Tongue (tissue), 1 donor: ENCODE measurements at regions not wholly inside any gene's neighbourhood (a gene's known extent, or its start where the extent isn't known, plus 50 kb on each side); places are given as distances from the start of the nearest gene placed in this dataset.

Experiments used
- DNase-seq: peaks from one replicate; pipeline ENCODE4 v3.0.0-alpha.2; 2015

DNA sequence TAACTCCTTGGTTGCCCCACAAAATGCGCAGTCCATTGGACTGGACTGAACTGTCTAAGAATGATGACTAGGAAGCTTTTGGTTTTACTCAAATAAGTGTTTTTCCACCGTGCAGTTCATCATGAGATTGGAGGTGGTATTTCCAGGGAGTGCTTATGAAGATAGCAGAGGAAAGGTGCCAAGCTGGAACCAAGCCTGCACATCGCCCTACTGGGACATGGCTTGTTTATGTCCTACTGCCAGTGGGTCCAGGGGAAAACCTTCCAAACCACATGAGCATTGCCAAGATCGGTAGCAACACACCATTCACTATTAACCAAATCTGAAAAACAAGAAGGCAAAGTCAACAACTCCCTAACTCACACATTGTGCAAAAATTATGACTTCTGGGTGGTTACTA is 54.7 kb upstream of the DSCAM start:
- DNase-seq: no peak

DNA sequence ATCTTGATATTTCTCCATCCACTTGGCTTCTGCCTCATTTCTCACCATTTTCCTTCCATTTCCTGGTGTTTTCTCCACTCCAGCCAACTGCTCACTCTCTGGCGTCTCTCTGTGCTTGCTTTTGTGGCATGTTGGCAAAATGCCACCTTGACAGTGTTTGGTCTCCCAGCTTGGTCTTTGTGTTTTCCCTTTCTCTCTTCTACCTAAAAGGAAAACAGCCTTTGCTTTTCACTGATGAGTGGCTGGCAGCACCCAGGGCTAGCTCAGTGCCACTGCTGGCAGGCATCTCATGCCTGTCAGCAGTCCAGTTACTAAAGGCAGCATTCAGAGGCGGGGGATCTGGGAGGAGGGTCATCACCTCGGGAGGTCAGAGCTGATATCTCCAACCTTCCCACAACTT is 55.3 kb upstream of the DSCAM start:
- peak; percentile 19 for DNase-seq

DNA sequence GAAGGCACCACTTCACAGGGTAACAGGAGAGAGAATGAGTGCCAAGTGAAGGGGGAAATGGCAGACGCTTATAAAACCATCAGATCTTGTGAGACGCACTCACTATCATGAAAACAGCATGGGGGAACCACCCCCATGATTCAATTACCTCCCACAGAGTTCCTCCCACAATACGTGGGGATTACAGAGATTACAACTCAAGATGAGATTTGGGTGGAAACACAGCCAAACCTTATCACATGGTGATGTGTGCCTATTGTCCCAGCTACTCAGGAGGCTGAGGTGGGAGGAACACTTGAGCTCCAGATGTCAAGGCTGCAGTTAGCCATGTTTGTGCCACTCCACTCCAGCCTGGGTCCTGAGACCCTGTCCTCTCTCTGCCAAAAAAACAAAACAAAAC is 56.0 kb upstream of the DSCAM start:
- no peak for DNase-seq

DNA sequence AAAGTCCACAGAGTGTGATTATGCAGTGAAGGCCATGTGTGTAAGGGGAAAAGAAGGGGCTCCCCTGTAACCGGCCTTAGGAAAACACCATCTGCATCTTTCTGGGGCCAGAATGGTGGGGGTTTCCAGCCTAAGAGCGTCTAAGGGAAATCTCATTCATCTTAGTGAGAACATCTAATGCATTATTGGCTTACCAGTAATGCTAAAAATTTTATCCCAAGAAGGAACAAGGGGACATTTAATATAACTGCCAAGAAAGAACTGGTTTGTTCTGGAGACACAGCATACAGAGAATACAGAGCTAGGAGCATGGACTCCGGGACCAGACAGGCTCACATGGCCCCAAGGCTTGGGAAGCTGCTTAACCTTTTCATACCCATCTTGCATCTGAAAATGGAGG is 58.3 kb upstream of the DSCAM start:
- no peak for DNase-seq

DNA sequence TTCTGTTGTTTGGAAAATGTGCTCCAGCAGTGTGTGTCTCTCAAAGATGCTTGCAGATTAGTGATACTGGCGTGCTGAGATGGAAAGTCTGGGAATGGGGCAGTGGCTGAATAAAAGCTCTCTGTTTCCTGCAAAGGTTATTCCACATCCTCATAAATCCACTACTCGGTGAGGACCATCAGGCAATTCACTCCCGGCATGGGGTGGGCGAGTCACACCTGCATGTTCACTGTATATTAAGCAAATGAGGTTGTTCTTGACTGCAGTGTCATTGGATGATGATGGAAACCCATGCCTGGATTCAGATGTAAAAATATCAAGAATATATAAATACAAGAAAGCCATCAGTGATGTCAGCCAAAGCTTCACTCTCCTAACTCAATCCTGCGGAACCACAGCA is 65.4 kb upstream of the DSCAM start:
- DNase-seq: no peak

DNA sequence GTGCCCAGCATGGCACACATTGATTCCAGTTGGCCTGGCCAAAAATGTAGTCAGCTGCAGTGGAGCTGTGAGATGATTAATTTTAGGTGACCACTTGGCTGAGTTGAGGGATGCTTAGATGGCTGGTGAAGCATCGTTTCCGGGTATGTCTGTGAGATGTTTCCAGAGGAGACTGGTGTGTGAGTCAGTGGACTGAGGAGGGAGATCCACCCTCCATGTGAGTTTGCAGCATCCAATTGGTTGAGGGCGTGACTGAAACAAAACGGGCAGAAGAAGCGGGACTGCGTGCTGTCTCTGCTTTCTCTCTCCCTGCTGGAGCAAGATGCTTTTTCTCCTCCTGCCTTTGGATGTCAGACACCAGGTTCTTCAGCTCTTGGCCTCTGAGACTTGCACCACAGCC is 68.2 kb upstream of the DSCAM start:
- DNase-seq: no peak

DNA sequence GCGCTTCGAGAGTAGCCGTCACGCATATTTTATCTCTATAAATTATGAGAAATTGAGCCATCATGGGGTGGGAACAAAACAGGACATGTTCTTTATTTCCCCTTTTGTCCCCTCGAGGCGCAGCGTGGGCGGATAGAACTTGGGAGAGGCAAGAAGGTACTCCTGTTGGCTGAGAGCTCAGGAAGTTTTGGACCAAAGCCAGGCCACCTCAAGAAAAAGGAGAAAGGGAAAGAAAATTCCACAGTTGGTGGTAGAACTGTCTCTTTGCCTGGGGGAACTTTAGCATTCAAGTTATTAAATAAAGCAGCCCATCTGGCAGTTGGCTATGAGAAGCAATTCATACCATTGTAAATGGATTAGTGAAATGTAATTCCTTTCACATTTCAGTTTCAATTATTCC is 76.4 kb upstream of the DSCAM start:
- peak; percentile 30 for DNase-seq

DNA sequence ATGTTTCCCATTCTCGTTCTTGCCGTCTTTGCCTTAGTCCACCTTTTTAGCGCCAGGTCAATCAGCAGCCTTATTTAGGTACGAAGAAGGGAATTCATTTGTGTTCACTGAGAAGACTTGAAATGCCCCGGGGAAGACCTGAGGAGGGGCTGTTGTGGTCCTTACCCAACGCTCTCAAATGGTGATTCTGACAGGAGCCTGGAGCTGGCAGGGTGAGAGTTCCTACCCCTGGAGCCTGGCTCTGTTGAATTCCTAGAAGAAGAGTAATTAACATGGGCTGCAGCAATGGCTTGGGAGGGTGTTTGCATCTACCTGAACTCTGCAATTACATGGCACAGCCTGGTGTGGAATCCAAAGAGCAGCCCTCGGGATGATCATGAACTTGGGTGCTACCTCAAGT is 76.9 kb upstream of the DSCAM start:
- DNase-seq: no peak

DNA sequence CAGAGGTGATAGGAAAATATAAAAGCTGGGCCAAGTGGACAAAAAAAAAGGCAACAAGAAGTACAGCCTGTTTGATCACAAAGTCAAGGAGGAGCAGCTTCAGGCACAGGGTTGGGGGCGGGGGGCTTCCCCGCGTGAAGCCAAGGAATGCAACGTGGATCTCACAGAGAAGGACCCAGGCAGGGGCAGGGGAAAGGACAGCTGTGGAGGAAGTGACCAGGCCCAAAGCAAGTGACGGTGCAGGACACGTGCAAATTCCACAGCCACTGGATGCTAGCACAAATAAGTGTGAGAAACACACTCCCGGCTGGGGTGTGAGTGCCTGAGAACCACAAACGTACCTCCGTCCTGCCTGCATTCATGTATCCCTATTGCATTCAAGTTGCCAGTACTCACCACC is 77.7 kb upstream of the DSCAM start:
- DNase-seq: no peak

DNA sequence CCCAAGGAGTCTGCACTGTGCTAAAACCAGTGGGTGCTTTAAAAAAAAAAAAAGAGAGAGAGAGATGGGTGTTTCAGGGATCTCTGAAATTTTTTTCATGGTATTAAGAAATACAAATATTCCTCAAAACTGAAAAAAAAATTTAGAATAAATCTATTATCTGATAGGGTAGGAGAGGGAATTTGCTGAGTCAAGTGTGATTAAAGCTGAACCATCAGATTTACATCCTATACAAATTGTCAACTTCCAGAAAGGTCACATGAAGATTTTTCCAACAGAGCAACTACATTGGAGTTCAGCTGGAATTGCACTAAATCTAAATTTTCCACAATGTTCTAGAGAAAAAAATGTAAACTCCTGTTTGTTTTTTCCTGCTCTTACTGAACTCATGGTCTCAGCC is 79.3 kb upstream of the DSCAM start:
- DNase-seq: no peak

DNA sequence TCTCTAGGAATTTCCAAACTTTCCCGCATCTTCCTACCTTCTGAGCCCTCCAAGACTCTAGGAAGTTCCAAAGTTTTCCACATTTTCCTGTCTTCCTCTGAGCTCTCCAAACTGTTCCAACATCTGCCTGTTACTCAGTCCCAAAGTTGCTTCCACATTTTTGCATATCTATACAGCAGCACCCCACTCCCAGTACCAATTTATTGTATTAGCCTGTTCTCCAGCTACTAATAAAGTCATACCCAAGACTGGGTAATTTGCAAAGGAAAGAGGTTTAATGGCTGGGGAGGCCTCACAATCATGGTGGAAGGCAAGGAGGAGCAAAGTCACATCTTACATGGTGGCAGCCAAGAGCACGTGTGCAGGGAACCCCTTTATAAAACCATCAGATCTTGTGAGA is 82.9 kb upstream of the DSCAM start:
- no peak for DNase-seq

DNA sequence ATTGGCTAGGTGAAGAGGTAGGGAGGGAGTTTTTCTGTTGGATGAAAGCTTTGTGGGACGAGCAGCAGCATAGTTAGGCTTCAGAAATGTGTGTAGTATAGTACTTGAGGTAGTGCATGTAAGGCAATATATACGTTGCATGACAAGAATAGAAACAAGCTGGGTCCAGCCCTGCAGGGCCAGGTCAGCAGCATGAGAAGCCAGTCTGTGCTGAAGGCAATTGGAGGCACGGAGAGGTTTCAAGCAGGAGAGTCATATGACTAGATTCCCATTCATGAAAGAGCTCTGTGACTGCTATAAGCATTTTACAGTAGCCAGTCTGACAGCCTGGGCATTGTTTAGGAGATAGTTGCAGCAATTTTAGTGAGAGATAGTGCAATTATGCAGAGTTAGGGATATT is 84.2 kb upstream of the DSCAM start:
- DNase-seq: no peak

DNA sequence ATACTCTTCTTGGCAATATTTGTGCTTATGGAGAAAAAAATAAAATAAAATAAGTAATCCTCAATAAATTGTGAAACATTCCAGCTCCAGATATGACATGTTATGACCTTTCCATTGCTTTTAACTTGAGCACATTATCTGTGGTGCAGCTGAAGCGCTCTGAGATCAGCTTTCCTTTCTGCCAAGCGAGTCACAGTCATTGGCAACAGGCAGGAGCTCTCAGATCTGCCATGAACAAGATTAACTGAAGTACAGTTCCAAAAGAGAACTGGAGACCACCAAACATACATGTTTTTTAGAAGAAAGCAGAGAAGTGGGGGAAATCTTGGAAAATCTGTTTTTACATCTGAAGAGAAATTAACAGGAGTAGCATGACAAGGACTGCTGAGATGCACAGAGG is 89.2 kb upstream of the DSCAM start:
- DNase-seq: peak; percentile 16

DNA sequence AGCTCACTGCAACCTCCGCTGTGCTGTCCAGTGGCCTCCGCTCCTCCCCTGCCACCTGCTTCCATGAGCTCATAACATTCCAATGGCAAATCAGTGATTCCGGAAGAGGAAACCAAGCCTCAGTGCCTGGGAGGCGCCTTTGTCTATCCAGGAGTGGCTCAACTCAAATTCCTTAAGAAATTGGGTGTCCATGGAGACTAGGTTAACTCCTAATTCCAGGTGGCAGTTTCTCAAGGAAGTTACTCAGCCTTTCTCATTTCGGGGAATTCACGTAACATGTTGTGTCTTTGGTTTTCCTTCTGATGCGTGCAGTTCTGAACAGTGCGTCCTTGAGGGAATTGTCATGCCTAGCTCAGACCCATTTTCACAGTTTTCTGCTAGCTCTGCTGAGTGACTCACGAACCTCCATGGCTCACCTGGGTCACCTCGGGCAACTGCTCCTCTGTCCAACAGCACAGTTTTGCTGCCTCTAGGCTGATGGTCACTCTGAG is 89.9 kb upstream of the DSCAM start:
- DNase-seq: peak; percentile 22

DNA sequence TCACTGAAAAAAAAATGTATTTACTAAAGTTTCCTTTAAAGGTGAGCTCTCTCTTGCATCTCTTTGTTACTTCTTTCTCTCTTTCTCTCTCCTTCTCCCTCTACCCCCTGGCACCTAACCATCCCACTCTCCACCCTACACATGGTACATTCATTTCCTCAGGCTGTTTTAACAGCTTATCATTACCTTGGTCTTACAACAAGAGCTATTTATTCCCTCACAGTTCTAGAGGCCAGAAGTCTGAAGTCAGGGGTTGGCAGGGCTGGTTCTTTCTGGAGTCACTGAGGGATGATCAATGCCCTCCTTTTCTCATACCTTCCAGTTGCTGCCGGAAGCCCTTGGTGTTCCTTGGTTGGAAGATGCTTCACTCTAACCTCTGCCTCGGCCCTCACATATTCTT is 91.1 kb upstream of the DSCAM start:
- no peak for DNase-seq

DNA sequence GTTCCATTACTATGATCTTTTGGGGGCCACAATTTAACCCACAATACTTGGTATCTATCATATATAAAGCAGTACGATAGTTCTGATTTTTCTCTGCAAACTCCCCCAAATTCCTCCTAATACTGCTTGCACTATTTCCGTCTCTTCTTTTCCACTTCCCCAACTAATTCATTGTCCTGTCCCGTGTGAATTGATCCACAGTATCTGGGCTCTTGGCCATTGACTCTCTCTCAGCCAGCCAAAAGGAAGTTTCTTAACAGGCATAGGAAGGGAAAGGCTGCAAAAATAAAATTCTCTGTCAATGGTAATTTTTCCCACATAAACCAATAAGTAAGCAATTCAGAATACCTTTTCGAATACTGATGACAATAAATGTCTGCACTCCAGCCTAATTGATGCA is 91.7 kb upstream of the DSCAM start:
- peak; percentile 18 for DNase-seq

DNA sequence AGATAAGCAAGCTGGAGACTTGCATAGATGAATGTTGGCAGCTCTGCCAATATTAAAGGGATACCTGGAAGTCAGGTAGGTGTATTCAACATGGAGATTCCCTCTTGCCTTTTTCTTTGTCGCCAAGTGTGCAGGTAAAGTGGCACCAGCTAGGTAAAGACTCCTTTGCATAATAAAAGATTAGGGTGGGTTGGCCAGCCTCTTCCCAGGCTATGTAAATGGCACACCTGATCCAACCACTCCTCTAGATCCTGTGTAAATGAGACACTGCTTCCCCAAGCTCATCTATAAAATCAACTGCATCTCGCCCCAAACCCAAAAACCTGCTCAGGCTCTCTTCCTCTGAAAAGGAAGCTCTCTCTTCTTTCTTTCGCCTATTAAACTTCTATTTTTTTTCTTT is 100.8 kb upstream of the DSCAM start:
- DNase-seq: no peak

DNA sequence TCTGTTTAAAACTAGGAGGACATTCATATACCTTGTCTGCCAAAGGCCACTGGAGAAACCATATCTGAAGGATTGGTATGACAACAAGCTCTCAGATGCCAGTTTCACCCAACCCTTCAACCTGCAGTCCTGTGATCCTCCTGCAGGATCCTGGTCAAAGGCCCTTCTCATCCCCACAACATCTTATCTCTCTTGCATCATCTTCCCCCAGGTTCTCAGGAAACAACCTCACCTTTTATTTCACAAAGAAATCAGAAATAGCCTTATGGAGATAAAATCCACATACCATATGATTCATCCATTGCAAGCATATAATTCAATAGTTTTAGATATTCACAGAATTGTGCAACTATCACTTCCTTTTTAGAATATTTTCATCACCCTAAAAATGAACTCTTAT is 104.0 kb upstream of the DSCAM start:
- no peak for DNase-seq

DNA sequence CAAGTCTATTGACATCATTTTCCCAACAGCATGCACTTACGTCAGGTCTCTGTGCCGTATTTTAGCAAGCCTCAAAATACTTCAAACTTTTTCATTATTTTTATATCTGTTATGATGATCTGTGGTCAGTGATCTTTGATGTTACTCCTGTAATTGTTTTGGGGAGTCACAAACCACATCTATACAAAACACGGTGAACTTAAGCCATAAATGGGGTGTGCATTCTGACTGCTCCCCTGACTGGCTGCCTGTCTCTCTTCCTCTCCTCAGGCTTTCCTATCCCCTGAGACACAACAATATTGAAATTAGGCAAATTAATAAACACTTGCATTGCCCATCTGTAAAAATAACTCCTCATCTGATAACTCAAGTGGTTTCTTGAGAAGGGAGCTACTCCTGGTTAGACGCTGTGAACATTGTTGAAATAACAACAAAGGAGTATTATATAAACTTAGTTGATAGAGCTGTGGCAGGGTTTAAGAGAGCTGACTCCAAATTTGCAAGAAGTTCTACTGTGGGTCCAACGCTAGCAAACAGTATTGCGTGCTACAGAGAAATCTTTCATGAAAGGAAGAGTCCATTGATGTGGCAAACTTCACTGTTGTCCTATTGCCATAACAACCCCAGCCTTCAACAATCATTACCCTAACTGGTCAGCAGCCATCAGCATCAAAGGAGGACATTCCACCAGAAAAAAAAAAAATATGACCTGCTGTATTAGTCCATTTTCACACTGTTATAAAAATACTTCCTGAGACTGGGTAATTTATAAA is 105.8 kb upstream of the DSCAM start:
- DNase-seq: no peak

DNA sequence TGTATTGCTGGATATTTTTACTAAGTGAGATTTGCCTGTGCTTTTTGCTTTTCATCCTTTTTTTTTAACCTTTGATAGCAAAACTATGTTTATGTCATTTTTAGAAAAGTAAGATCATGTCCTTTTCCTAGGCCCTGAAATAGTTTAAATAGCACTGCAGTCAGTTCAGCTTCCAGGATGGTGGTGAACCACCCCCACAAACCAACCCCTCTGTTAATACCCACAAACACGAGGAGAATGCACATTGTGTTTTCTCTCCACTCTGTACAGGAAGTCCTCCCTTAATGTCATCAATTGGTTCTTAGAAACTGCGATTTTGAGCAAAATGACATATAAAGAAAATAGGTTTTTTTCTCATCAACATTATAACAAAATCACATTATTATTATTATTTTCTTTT is 117.7 kb upstream of the DSCAM start:
- DNase-seq: no peak

DNA sequence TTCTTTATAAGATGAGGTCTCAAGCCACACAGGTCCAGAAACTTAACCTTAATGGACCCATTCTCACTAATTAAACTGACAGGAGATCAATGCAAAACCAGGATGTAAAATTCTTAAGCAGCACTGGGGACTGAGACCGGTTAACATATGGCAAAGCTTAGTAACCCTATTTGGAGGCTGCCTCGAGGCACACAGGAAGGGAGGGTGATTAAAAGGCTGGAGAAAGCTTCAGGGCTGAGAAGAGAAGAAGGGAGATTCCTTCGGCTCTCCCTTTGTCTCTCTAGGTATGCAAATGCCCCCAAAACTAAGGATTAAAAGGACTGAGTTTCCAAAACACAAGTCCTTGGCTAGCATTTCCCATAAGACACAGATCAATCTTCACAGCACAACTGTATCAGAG is 120.8 kb upstream of the DSCAM start:
- DNase-seq: no peak

DNA sequence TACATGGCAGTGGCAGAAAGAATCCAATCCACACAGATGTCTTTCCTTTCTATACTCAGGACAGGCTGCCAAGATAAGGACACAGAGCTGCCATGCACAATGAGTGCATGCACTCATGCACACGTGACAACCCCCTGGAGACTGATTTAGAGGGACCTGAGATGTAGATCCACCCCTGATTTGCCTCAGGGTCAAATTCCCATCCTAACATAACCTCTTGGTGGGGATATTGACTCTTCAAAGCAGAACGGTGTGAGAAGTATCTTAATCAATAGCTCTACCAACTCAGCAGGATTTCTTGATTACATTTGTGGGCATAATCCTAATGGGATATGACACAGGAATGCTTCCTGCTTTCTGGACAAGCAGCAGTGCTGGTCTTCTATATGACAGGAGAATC is 125.2 kb upstream of the DSCAM start:
- DNase-seq: no peak

DNA sequence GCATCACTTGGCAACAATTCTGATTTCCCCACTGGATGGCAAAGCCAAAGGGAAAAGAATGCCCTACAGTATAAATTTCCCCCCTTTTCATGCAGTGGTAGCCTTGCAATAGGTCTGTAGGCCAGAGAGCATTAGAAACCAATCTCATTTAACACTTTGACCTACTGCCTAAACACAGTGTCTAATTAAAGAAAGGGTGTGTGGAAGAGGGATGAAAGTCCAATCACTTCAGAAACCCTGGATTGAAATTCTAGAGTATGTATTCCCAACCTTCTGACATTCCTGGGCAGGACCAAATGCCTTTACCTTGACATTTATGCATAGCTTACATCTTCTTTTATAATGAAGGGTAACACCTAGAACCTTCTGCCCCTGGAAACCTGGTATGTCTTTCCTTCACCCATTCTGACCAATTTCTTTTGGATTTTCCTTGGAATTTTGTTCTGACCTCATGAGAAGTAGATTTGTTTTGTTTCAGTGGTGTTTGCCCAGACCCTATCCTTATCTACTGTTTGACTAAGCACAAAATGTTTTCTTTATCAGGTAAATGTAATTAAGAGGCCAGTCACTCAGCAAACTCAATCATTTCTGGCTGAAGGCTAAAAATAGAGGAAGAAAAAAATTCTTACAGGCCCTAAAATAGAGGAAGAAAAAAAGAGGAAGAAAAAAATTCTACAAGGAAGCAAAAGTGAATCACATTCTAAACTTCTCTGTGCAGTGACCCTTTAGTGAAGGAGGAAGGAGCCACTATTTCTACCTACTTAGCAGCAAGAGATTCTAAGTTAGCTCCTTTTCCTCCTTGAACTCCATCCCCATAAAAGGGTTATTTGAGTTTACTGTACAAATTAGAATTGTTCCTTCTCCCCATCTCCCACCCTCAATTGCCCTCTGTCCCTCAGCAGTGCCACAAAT is 129.5 kb upstream of the DSCAM start:
- no peak for DNase-seq

DNA sequence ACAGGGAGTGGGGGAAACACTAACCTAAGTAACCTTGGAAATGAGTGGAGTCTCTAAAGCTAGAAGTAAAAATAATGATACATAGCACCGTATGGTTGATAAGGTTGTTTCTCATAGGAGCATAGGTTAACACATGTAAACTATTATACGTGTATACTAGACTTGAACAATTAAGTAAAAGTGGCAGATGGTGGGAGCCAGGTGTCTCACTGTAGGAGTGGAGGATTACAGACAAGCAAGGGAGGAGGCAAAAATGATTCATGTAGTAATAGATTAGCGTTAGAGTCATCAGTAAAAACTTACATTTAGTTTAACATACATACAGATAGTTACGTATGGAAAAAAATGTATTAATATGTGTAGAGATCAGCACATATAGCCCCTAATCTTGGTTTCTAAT is 138.4 kb upstream of the DSCAM start:
- no peak for DNase-seq
